ENCODE measurements at regions not wholly inside any gene's neighbourhood (a gene's known extent, or its start where the extent isn't known, plus 50 kb on each side); places are given as distances from the start of the nearest gene placed in this dataset.

DNA sequence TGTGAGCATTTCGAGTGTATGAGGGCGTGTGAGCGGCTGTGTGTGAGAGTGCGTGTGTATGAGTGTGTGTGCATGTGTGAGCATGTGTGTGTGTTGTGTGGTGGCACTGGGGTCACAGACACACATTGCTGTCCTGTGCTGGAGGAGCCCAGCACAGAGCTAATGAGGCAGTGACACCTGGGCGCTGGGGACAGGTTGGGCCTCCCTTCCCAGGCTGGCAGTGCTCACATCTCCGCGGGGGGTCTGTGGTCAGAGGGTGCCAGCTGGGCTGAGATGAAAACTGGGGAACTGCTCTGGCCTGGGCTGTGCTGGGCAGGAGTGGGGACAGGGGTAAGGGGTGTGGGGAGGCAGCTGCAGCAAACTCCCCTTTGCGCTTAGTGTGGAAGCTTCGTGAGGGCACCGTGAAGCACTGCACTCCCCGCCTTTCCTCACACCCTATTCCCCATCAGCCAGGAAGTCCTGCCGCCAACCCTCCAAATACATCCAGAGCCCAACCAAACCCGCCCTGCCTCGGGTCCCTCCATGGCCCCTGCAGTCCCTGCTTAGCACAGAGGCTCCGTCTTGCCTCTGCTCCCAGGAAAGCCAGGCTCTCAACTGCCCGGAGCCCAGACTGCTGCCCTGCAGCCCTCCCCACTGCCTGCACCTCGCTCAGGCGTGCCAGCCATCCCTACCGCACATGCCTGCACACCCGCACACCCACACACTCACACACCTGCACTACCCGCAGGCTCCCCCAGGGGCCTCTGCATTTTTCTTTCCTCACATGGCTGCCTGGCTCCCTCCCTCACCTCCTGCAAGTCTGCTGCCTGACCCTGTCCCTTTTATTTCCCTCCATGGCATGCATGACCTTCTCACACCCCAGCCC, 62.0 kb upstream of the THY1 start:
- H3K4me1 ChIP-seq (ENCODE audit: insufficient read depth, low read length), result no peaks in the 10 kb centered on the region
- no peaks in the 10 kb centered on the region for H3K9me3 ChIP-seq (ENCODE audit: low read length)
- no peaks in the 10 kb centered on the region for H3K27me3 ChIP-seq (ENCODE audit: control insufficient read depth in 1 of 2, insufficient read depth in 2 of 2, low read length in 2 of 2)
- H3K36me3 ChIP-seq (ENCODE audit: insufficient read depth, low read length), result no peaks in the 10 kb centered on the region
- H3K27ac ChIP-seq (ENCODE audit: low read depth, low read length), result no peak overlapping the region
- H3K9ac ChIP-seq (ENCODE audit: low read length), result no peak overlapping the region
- H3K4me3 ChIP-seq (ENCODE audit: low read depth in 1 of 2, low read length in 2 of 2), result no peak overlapping the region

GRCh38 chr11:119483881-119484371, 61.0 kb upstream of the THY1 start:
- Histone ChIP-seq H3K36me3 (ENCODE audit: insufficient read depth, low read length) (no peaks in the 10 kb centered on the region), H3K27me3 (ENCODE audit: control insufficient read depth in 1 of 2, insufficient read depth in 2 of 2, low read length in 2 of 2) (no peaks in the 10 kb centered on the region), H3K27ac (ENCODE audit: low read depth, low read length) (no peak overlapping the region), H3K9ac (ENCODE audit: low read length) (no peak overlapping the region), H3K4me3 (ENCODE audit: low read depth in 1 of 2, low read length in 2 of 2) (no peak overlapping the region), H3K4me1 (ENCODE audit: insufficient read depth, low read length) (no peaks in the 10 kb centered on the region), H3K9me3 (ENCODE audit: low read length) (no peaks in the 10 kb centered on the region)

GRCh38 chr11:119483341-119483880, 60.4 kb upstream of the THY1 start:
- Histone ChIP-seq H3K9me3 (ENCODE audit: low read length) (no peaks in the 10 kb centered on the region), H3K4me1 (ENCODE audit: insufficient read depth, low read length) (no peaks in the 10 kb centered on the region), H3K27me3 (ENCODE audit: control insufficient read depth in 1 of 2, insufficient read depth in 2 of 2, low read length in 2 of 2) (no peaks in the 10 kb centered on the region), H3K4me3 (ENCODE audit: low read depth in 1 of 2, low read length in 2 of 2) (no peak overlapping the region), H3K36me3 (ENCODE audit: insufficient read depth, low read length) (no peaks in the 10 kb centered on the region), H3K27ac (ENCODE audit: low read depth, low read length) (no peak overlapping the region), H3K9ac (ENCODE audit: low read length) (no peak overlapping the region)

- H3K4me3 ChIP-seq (ENCODE audit: low read depth in 1 of 2, low read length in 2 of 2), result no peak overlapping the region
These were observed 59.6 kb upstream of the THY1 start for GRCh38 chr11:119482521-119483011.

DNA sequence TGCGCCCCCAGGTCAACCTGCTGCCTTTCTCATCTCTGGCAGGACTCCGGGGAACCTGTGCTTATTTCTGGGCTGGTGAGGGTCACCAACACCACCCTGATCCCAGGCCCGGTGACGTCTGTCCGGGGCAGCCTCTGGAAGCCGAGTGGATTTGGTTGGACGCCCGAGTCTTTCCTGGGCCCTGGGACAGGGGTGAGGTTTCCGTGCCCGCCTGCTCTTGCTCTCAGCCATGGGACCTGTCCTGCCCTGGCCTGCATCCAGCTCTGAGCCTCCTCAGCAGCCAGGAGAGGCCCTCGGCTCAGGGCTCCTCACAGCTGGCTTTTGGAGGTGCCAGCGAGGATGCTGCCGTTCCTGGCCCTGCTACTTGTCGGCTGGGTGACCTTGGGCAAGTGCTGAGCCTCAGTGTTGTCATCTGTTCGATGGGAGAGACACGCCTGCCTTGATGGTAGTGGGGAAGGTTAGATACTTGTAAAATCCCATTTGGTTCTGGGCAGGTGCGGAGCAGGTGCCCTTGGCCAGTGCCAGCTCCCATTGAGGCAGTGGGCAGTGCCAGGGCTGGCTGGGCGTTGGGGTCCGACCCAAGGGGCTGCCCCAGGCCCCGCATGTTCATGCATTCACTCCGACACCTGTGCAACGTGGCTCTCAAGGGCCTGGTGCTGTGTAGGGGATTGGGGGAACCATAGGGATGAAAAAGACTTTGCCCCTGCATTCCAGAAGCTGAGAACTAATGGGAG, 58.9 kb upstream of the THY1 start:
- H3K4me1 ChIP-seq (ENCODE audit: insufficient read depth, low read length), result no peaks in the 10 kb centered on the region
- no peaks in the 10 kb centered on the region for H3K9me3 ChIP-seq (ENCODE audit: low read length)
- no peak overlapping the region for H3K9ac ChIP-seq (ENCODE audit: low read length)
- H3K27me3 ChIP-seq (ENCODE audit: control insufficient read depth in 1 of 2, insufficient read depth in 2 of 2, low read length in 2 of 2), result no peaks in the 10 kb centered on the region
- H3K36me3 ChIP-seq (ENCODE audit: insufficient read depth, low read length), result no peaks in the 10 kb centered on the region
- H3K4me3 ChIP-seq (ENCODE audit: low read depth in 1 of 2, low read length in 2 of 2), result no peak overlapping the region
- no peak overlapping the region for H3K27ac ChIP-seq (ENCODE audit: low read depth, low read length)

More at GRCh38 chr11:119482521-119483011, 59.6 kb upstream of the THY1 start:
- Histone ChIP-seq H3K36me3 (ENCODE audit: insufficient read depth, low read length) (no peaks in the 10 kb centered on the region), H3K9ac (ENCODE audit: low read length) (no peak overlapping the region), H3K27ac (ENCODE audit: low read depth, low read length) (no peak overlapping the region), H3K27me3 (ENCODE audit: control insufficient read depth in 1 of 2, insufficient read depth in 2 of 2, low read length in 2 of 2) (no peaks in the 10 kb centered on the region), H3K4me1 (ENCODE audit: insufficient read depth, low read length) (no peaks in the 10 kb centered on the region), H3K9me3 (ENCODE audit: low read length) (no peaks in the 10 kb centered on the region)

GRCh38 chr11:119481021-119481666, 58.2 kb upstream of the THY1 start:
- no peak overlapping the region for H3K4me3 ChIP-seq (ENCODE audit: low read depth in 1 of 2, low read length in 2 of 2)

DNA sequence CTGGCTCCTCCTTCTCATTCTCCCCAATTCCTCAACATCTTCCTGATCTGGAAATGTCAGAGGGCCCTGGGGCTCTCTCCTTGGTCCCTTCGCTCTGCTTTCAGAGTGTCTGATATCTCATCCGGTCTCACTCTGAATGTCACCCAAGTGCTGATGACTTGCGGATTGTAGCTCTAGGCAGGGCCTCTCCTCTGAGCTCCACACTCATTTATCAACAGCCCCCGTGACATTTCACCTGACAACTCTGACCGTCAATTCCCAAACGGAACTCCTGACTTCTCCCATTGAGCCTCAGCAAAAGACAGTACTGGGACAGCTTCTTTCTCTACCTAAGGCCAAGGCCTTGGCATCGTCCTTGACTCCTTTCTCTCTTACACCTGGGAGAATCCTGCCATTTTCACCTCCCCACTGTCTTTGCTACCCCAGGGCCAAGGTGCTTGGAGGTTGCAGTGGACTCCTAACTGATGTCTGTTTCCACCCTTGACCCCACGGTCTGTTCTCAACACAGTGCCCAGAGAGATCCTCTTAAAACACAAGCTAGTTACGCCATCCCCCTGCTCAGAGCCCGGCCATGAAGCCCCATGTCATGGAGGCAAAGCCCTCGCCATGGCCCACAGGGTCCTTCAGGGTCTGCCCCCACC, 57.5 kb upstream of the THY1 start:
- H3K4me1 ChIP-seq (ENCODE audit: insufficient read depth, low read length), result no peaks in the 10 kb centered on the region
- no peaks in the 10 kb centered on the region for H3K36me3 ChIP-seq (ENCODE audit: insufficient read depth, low read length)
- H3K9ac ChIP-seq (ENCODE audit: low read length), result no peak overlapping the region
- H3K27ac ChIP-seq (ENCODE audit: low read depth, low read length), result no peak overlapping the region
- H3K27me3 ChIP-seq (ENCODE audit: control insufficient read depth in 1 of 2, insufficient read depth in 2 of 2, low read length in 2 of 2), result no peaks in the 10 kb centered on the region
- no peak overlapping the region for H3K4me3 ChIP-seq (ENCODE audit: low read depth in 1 of 2, low read length in 2 of 2)
- H3K9me3 ChIP-seq (ENCODE audit: low read length), result no peaks in the 10 kb centered on the region

More at GRCh38 chr11:119481021-119481666, 58.2 kb upstream of the THY1 start:
- no peak overlapping the region for H3K9ac ChIP-seq (ENCODE audit: low read length)
- no peak overlapping the region for H3K27ac ChIP-seq (ENCODE audit: low read depth, low read length)
- H3K4me1 ChIP-seq (ENCODE audit: insufficient read depth, low read length), result no peaks in the 10 kb centered on the region
- H3K9me3 ChIP-seq (ENCODE audit: low read length), result no peaks in the 10 kb centered on the region
- H3K36me3 ChIP-seq (ENCODE audit: insufficient read depth, low read length), result no peaks in the 10 kb centered on the region
- no peaks in the 10 kb centered on the region for H3K27me3 ChIP-seq (ENCODE audit: control insufficient read depth in 1 of 2, insufficient read depth in 2 of 2, low read length in 2 of 2)

DNA sequence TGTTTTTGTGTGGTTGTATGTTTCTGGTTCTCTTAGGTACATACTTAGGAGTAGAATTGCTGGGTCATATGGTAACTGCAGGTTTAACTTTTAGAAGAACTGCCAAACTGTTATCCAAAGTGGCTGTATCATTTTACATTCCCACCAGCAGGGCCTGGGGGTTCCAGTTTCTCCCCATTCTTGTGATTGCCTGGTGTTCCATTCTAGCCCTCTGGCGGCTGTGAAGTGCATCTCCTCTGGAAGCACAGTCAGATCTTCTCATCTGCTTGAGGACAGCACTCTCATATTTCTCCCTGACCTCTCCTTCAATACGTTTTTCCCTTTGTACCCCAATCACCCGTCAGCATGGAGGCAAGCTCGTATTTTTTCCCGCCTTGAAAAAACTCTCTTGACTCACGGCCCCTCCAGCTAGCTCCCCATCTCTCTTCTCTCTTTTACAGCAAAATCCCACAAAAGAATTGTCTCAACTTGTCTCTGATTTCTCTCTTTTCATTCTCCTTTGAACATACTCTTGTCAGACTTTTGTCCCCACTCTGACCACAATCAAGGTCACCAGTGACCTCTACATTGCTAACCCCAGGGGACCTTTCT, 56.8 kb upstream of the THY1 start:
- no peaks in the 10 kb centered on the region for H3K9me3 ChIP-seq (ENCODE audit: low read length)
- H3K9ac ChIP-seq (ENCODE audit: low read length), result no peak overlapping the region
- H3K36me3 ChIP-seq (ENCODE audit: insufficient read depth, low read length), result no peaks in the 10 kb centered on the region
- H3K4me3 ChIP-seq (ENCODE audit: low read depth in 1 of 2, low read length in 2 of 2), result no peak overlapping the region
- H3K27me3 ChIP-seq (ENCODE audit: control insufficient read depth in 1 of 2, insufficient read depth in 2 of 2, low read length in 2 of 2), result no peaks in the 10 kb centered on the region
- peaks cover 5% of the 10 kb centered on the region for H3K4me1 ChIP-seq (ENCODE audit: insufficient read depth, low read length)
- H3K27ac ChIP-seq (ENCODE audit: low read depth, low read length), result no peak overlapping the region

- Histone ChIP-seq H3K27ac (ENCODE audit: low read depth, low read length) (no peak overlapping the region), H3K4me3 (ENCODE audit: low read depth in 1 of 2, low read length in 2 of 2) (no peak overlapping the region), H3K9ac (ENCODE audit: low read length) (no peak overlapping the region), H3K9me3 (ENCODE audit: low read length) (no peaks in the 10 kb centered on the region), H3K27me3 (ENCODE audit: control insufficient read depth in 1 of 2, insufficient read depth in 2 of 2, low read length in 2 of 2) (no peaks in the 10 kb centered on the region), H3K4me1 (ENCODE audit: insufficient read depth, low read length) (peaks cover 5% of the 10 kb centered on the region), H3K36me3 (ENCODE audit: insufficient read depth, low read length) (no peaks in the 10 kb centered on the region)
These were observed 55.8 kb upstream of the THY1 start for GRCh38 chr11:119478711-119479285.

GRCh38 chr11:119476666-119477331, 53.8 kb upstream of the THY1 start:
- H3K9me3 ChIP-seq (ENCODE audit: low read length), result no peaks in the 10 kb centered on the region
- H3K4me3 ChIP-seq (ENCODE audit: low read depth in 1 of 2, low read length in 2 of 2), result no peak overlapping the region

More at GRCh38 chr11:119476666-119477331, 53.8 kb upstream of the THY1 start:
- no peak overlapping the region for H3K9ac ChIP-seq (ENCODE audit: low read length)
- no peaks in the 10 kb centered on the region for H3K27me3 ChIP-seq (ENCODE audit: control insufficient read depth in 1 of 2, insufficient read depth in 2 of 2, low read length in 2 of 2)
- no peaks in the 10 kb centered on the region for H3K36me3 ChIP-seq (ENCODE audit: insufficient read depth, low read length)
- no peak overlapping the region for H3K27ac ChIP-seq (ENCODE audit: low read depth, low read length)
- peaks cover 5% of the 10 kb centered on the region for H3K4me1 ChIP-seq (ENCODE audit: insufficient read depth, low read length)
